ENCODE measurements at regions not wholly inside any gene's neighbourhood (a gene's known extent, or its start where the extent isn't known, plus 50 kb on each side); places are given as distances from the start of the nearest gene placed in this dataset.

DNA sequence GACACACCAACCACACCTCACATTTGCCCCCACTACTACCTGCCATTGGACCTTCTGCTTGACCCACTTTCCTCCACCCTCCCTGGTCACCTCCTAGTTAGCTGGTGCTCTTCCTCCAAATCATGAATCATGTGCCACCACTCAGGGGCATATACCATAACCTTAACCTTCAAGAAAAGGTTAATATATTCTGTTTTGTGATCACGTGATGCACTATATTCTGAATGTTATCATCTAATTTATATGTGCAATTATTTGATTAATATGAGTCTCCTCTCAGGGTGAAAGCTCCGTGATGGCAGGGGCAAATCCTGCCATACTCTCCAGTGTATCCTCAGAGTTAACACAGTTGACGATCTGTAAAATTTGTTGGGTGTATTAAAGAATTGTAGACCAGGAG lies 635.5 kb downstream of the XPNPEP1 start:
- TF ChIP-seq, protein P1, sequence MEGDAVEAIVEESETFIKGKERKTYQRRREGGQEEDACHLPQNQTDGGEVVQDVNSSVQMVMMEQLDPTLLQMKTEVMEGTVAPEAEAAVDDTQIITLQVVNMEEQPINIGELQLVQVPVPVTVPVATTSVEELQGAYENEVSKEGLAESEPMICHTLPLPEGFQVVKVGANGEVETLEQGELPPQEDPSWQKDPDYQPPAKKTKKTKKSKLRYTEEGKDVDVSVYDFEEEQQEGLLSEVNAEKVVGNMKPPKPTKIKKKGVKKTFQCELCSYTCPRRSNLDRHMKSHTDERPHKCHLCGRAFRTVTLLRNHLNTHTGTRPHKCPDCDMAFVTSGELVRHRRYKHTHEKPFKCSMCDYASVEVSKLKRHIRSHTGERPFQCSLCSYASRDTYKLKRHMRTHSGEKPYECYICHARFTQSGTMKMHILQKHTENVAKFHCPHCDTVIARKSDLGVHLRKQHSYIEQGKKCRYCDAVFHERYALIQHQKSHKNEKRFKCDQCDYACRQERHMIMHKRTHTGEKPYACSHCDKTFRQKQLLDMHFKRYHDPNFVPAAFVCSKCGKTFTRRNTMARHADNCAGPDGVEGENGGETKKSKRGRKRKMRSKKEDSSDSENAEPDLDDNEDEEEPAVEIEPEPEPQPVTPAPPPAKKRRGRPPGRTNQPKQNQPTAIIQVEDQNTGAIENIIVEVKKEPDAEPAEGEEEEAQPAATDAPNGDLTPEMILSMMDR (IDR thresholded peaks at IDR 0.05) = no peak
- no peak for TF ChIP-seq POLR2A (IDR thresholded peaks at IDR 0.05)

Data from tibial nerve (tissue), 3 donors.